Erythroblast (primary cell): ENCODE measurements at regions not wholly inside any gene's neighbourhood (a gene's known extent, or its start where the extent isn't known, plus 50 kb on each side); places are given as distances from the start of the nearest gene placed in this dataset.

Source experiments
- GATA1 ChIP-seq: IDR thresholded peaks from 2 replicates; pipeline ENCODE4 v1.6.1; 2011; ENCODE audit warnings: low read depth, mild to moderate bottlenecking, control low read depth, low read length, moderate library complexity
- POLR2A ChIP-seq: IDR thresholded peaks from 2 replicates; pipeline ENCODE4 v1.6.1; 2011; ENCODE audit warnings: mild to moderate bottlenecking, low read length

DNA sequence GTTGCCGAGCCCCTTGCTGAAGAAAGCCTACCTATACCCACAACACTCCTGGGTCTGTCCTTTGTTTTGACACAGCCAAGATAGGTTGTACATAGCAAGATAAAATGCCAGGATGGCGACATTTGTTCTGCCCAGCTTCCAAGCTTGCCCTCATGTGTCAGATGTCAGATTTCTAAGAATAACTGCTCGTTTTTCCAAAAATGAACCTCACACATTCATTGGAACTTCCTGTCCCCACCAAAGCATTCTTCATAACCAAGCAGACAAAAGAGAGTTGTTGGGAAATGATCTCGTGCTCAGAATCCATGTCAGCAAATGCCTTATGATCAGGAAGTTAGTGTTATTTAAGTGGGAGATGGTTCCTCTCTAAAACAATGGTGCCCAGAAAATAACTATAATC is 210.1 kb downstream of the ZNF608 start:
- no peak for TF ChIP-seq POLR2A
- no peak for TF ChIP-seq GATA1
